Upper lobe of left lung (tissue), 6 donors: ENCODE measurements at regions not wholly inside any gene's neighbourhood (a gene's known extent, or its start where the extent isn't known, plus 50 kb on each side); places are given as distances from the start of the nearest gene placed in this dataset.

Experiments used
- ATAC-seq, 2 donors: fragments of 200-7000 bp; cut with Tn5 transposase; one replicate each; pipeline ENCODE4 v1.9.1; 2022; ENCODE audit warnings: mild to moderate bottlenecking in 2 of 2, moderate library complexity in 2 of 2; ENCODE audit not compliant: low FRiP score in 2 of 2
- DNase-seq, 2 donors: peaks; one replicate each; pipeline ENCODE4 v3.0.0-alpha.2; 2019 to 2020
- H3K27ac ChIP-seq, 4 donors: fragments of 200-600 bp; sonication (generic); one replicate each; pipeline ENCODE4 v1.5.1; 2016 to 2019
- H3K27me3 ChIP-seq, 4 donors: fragments of 200-600 bp; sonication (generic); one replicate each; pipeline ENCODE4 v1.5.1; 2017 to 2019
- H3K36me3 ChIP-seq, 4 donors: fragments of 200-600 bp; sonication (generic); one replicate each; pipeline ENCODE4 v1.5.1; 2016 to 2019
- H3K4me1 ChIP-seq, 4 donors: fragments of 200-600 bp; sonication (generic); one replicate each; pipeline ENCODE4 v1.5.1; 2018 to 2019
- H3K4me3 ChIP-seq, 4 donors: fragments of 200-600 bp; sonication (generic); one replicate each; pipeline ENCODE4 v1.5.1; 2017 to 2019; ENCODE audit warnings: mild to moderate bottlenecking in 2 of 4, moderate library complexity in 1 of 4
- H3K9me3 ChIP-seq, 4 donors: fragments of 200-600 bp; sonication (generic); one replicate each; pipeline ENCODE4 v1.5.1; 2018 to 2019
- EP300 ChIP-seq, 4 donors: sonication (generic); formaldehyde crosslinking; IDR thresholded peaks; one replicate each; pipeline ENCODE4 v1.5.1; 2017; ENCODE audit warnings: antibody characterized with exemption in 4 of 4, control low read depth in 2 of 4
- POLR2A ChIP-seq, 4 donors: fragments of 450-650 bp; IDR thresholded peaks; one replicate each; pipeline ENCODE4 v1.5.1; 2016 to 2017; ENCODE audit warnings: antibody characterized with exemption in 4 of 4, mild to moderate bottlenecking in 2 of 4
- POLR2AphosphoS5 ChIP-seq, 2 donors: sonication (generic); formaldehyde crosslinking; IDR thresholded peaks; one replicate each; pipeline ENCODE4 v1.5.1; 2017; ENCODE audit warnings: antibody characterized with exemption in 2 of 2
- WGBS, 2 donors: methylation state at CpG; one replicate each; pipeline ENCODE4 v1.1.5; 2017 to 2018; 5-methylcytosine and 5-hydroxymethylcytosine counted together
- TF ChIP-seq, protein P1 (sequence below), 6 experiments: fragments of 450-650 bp in 4 of 6; fragments of 200-600 bp in 2 of 6; sonication (generic) in 2 of 6; IDR thresholded peaks; one replicate each; pipeline ENCODE4 v1.5.1; 2016 to 2019; ENCODE audit warnings: antibody characterized with exemption in 6 of 6
- donor health status: DM: no; HTN: no; CAD: no; lungs with moderate emphysema.
- donor health status: DM: no; HTN: yes; CAD: no; lungs with severe emphysema.

DNA sequence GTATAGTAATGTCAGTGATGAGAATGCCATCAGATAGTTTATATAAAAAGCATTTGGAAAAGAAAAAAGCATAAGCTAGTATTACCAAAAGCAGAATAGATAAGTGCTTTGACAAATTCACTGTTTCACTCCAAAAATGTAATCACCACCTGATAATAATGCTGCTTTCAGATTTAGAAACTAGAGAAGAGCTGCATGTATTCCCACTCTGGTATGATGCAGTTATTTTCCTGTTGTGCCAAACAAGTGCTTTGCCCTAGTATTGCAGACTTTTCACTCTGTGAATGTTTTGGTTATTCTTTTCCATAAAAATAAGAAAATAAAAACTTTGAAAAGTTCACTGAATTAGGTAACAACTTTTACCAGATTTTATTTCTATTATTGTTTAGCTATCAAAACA lies 267.7 kb upstream of the TET2 start:
- no peak overlapping the region for H3K27ac ChIP-seq
- H3K4me1 ChIP-seq = no peaks in the 10 kb centered on the region
- H3K36me3 ChIP-seq = no peaks in the 10 kb centered on the region
- no peak for TF ChIP-seq EP300 (IDR thresholded peaks at IDR 0.05)
- TF ChIP-seq, protein P1, sequence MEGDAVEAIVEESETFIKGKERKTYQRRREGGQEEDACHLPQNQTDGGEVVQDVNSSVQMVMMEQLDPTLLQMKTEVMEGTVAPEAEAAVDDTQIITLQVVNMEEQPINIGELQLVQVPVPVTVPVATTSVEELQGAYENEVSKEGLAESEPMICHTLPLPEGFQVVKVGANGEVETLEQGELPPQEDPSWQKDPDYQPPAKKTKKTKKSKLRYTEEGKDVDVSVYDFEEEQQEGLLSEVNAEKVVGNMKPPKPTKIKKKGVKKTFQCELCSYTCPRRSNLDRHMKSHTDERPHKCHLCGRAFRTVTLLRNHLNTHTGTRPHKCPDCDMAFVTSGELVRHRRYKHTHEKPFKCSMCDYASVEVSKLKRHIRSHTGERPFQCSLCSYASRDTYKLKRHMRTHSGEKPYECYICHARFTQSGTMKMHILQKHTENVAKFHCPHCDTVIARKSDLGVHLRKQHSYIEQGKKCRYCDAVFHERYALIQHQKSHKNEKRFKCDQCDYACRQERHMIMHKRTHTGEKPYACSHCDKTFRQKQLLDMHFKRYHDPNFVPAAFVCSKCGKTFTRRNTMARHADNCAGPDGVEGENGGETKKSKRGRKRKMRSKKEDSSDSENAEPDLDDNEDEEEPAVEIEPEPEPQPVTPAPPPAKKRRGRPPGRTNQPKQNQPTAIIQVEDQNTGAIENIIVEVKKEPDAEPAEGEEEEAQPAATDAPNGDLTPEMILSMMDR (IDR thresholded peaks at IDR 0.05) = no peak
- no peak for TF ChIP-seq POLR2A (IDR thresholded peaks at IDR 0.05)
- TF ChIP-seq POLR2AphosphoS5 (IDR thresholded peaks at IDR 0.05) = no peak
- H3K27me3 ChIP-seq = no peaks in the 10 kb centered on the region
- ATAC-seq = no peak
- H3K4me3 ChIP-seq = no peak overlapping the region
- DNase-seq = no peak
- H3K9me3 ChIP-seq = no peaks in the 10 kb centered on the region

DNA sequence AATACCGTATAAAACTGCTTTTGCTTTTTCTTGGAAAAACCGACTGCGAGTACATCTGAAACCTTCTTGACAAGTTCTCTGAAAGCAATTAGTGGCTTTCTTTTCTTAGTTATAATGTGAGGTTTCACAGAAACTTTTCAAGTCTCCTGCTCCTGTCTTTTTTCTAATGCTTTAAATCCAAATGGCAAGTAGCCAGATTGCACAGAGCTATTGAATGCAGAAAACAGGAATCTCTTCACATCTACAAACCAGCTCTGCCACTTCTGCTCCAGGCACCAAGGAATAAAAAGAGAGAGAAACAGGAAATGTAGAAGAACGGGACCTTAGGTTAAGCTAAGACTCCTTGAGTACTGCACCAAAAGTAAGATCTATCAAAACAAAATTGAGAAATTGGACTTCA lies 267.3 kb upstream of the TET2 start:
- Histone ChIP-seq H3K36me3 (no peaks in the 10 kb centered on the region), H3K27me3 (no peaks in the 10 kb centered on the region), H3K4me1 (no peaks in the 10 kb centered on the region), H3K27ac (no peak overlapping the region), H3K9me3 (no peaks in the 10 kb centered on the region), H3K4me3 (no peak overlapping the region)
- no peak for ATAC-seq
- 25 to 36% methylated on average over 4 of the region's 4 CpGs for WGBS, 2 donors
- TF ChIP-seq, protein P1 (IDR thresholded peaks at IDR 0.05) = no peak
- TF ChIP-seq POLR2AphosphoS5 (IDR thresholded peaks at IDR 0.05) (no peak), EP300 (IDR thresholded peaks at IDR 0.05) (no peak)
- no peak for DNase-seq

DNA sequence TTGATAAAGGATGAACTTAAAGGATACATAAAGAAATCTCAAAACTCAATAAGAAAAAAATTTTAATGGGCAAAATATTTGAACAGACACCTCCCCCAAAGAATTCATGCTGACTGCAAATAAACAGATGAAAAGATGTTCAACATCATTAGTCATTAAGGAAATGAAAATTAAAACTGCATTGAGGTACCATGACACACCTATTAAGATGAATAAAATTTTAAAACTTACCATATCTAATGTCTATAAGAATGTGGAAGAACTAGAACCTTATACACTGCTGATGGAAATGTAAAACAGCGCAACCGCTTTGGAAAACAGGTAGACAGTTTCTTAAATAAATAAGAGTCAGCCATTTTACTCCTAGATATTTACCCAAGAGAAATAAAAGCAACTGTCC lies 266.8 kb upstream of the TET2 start:
- no peaks in the 10 kb centered on the region for H3K9me3 ChIP-seq
- H3K27me3 ChIP-seq = no peaks in the 10 kb centered on the region
- no peaks in the 10 kb centered on the region for H3K4me1 ChIP-seq
- DNase-seq = no peak
- H3K36me3 ChIP-seq = no peaks in the 10 kb centered on the region
- TF ChIP-seq POLR2A (IDR thresholded peaks at IDR 0.05) = no peak
- TF ChIP-seq, protein P1 (IDR thresholded peaks at IDR 0.05) = no peak
- TF ChIP-seq POLR2AphosphoS5 (IDR thresholded peaks at IDR 0.05) = no peak
- TF ChIP-seq EP300 (IDR thresholded peaks at IDR 0.05) = no peak
- WGBS, 2 donors = 90 to 96% methylated on average over 2 of the region's 2 CpGs
- H3K27ac ChIP-seq = no peak overlapping the region
- H3K4me3 ChIP-seq = no peak overlapping the region
- ATAC-seq = no peak

DNA sequence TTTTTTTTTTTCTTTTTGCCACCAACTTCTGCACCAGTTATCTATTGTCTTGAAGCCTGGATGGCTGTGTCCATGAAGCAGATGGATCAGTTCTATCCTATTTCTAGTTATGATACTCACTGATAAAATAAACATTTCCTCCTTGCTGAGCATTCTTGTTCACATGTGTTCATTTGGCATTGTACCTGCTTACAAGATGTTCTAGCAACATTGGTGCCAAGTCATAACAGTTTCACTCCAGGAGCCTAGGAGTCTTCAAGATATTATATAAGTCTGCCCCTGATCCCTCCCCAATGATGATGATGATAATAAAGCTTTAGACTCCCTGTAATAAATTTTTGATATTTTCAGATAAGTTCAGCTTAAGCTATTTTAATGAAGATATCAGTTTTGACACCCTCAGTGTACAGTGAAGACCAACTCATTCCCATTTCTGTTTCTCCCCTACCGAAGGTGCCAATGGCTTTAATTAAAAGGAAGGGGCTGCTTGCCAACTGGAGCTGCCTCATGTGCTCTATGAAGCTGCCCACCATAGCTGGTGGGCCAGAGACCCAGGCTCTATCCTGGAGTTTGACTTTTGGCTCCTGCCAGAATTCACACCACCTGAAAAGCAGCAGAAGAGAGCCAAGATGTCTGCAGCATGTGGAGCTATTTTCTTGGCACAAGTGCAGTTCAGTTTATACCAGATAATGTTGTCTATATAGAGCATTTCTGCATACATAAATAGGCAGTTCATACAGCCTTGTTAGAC lies 265.4 kb upstream of the TET2 start:
- no peak for DNase-seq
- Histone ChIP-seq H3K4me3 (no peak overlapping the region), H3K36me3 (no peaks in the 10 kb centered on the region), H3K27me3 (no peaks in the 10 kb centered on the region), H3K27ac (no peak overlapping the region), H3K9me3 (no peaks in the 10 kb centered on the region), H3K4me1 (no peaks in the 10 kb centered on the region)
- no peak for ATAC-seq
- WGBS, 2 donors = 82 to 94% methylated on average over 1 of the region's 1 CpG
- TF ChIP-seq, protein P1 (IDR thresholded peaks at IDR 0.05) = no peak
- TF ChIP-seq POLR2A (IDR thresholded peaks at IDR 0.05) = no peak

DNA sequence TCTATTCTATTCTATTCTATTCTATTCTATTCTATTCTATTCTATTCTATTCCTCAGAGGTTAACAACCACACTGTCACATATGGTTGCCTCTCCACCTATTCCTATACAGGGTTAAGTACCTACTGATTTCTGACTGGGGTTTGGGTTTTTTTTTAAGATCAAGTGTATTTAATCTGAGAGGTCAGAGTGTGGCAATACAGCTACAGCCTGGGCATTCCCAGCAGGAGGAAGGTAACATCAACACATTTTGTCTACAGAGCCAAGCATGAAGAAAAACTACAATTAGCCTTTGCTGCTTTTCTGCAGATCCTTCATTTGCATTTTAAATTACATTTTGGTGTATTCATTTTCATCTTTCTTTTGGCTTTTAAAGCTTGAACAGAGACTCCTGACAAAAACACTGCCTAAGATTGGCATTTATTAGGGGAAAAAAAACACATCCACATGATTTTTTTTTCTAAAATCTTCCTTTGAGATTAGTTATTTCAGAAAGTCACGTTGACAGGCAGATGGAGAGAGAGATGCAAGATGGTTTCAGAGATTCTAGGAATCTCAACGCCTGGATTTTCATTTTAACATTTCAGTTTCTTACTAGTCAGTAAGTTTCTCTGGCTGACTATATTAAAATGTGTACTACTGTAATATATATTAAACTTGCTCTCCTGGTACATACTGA lies 255.9 kb upstream of the TET2 start:
- H3K27ac ChIP-seq = no peak overlapping the region
- H3K4me3 ChIP-seq = no peak overlapping the region
- ATAC-seq (no peak), DNase-seq (no peak)
- 61 to 70% methylated on average over 2 of the region's 2 CpGs for WGBS, 2 donors
- H3K27me3 ChIP-seq = no peaks in the 10 kb centered on the region
- H3K9me3 ChIP-seq = no peaks in the 10 kb centered on the region
- H3K36me3 ChIP-seq = no peaks in the 10 kb centered on the region
- H3K4me1 ChIP-seq = no peaks in the 10 kb centered on the region
- TF ChIP-seq EP300 (IDR thresholded peaks at IDR 0.05) (no peak), POLR2A (IDR thresholded peaks at IDR 0.05) (no peak), POLR2AphosphoS5 (IDR thresholded peaks at IDR 0.05) (no peak)
- TF ChIP-seq, protein P1 (IDR thresholded peaks at IDR 0.05) = no peak
